Vagina (tissue), 2 donors: ENCODE measurements at regions not wholly inside any gene's neighbourhood (a gene's known extent, or its start where the extent isn't known, plus 50 kb on each side); places are given as distances from the start of the nearest gene placed in this dataset.

Experiments used
- POLR2A ChIP-seq, 2 donors: fragments of 450-650 bp; IDR thresholded peaks; one replicate each; pipeline ENCODE4 v1.6.1; 2017; ENCODE audit warnings: antibody characterized with exemption in 2 of 2, mild to moderate bottlenecking in 2 of 2, moderate library complexity in 2 of 2
- POLR2AphosphoS5 ChIP-seq, 2 donors: sonication (generic); formaldehyde crosslinking; IDR thresholded peaks; one replicate each; pipeline ENCODE4 v1.9.0; 2017; ENCODE audit warnings: antibody characterized with exemption in 2 of 2, mild to moderate bottlenecking in 2 of 2, low read depth in 1 of 2; ENCODE audit not compliant: insufficient read depth in 1 of 2
- TF ChIP-seq, protein P1 (sequence below), 3 experiments: fragments of 450-650 bp in 2 of 3; fragments of 200-600 bp in 1 of 3; sonication (generic) in 1 of 3; IDR thresholded peaks; one replicate each; pipeline ENCODE4 v1.5.1; 2017 to 2019; ENCODE audit warnings: antibody characterized with exemption in 3 of 3, mild to moderate bottlenecking in 2 of 3, moderate library complexity in 2 of 3

- TF ChIP-seq, protein P1, sequence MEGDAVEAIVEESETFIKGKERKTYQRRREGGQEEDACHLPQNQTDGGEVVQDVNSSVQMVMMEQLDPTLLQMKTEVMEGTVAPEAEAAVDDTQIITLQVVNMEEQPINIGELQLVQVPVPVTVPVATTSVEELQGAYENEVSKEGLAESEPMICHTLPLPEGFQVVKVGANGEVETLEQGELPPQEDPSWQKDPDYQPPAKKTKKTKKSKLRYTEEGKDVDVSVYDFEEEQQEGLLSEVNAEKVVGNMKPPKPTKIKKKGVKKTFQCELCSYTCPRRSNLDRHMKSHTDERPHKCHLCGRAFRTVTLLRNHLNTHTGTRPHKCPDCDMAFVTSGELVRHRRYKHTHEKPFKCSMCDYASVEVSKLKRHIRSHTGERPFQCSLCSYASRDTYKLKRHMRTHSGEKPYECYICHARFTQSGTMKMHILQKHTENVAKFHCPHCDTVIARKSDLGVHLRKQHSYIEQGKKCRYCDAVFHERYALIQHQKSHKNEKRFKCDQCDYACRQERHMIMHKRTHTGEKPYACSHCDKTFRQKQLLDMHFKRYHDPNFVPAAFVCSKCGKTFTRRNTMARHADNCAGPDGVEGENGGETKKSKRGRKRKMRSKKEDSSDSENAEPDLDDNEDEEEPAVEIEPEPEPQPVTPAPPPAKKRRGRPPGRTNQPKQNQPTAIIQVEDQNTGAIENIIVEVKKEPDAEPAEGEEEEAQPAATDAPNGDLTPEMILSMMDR (IDR thresholded peaks at IDR 0.05), result no peak
- TF ChIP-seq POLR2AphosphoS5 (IDR thresholded peaks at IDR 0.05; ENCODE audit: insufficient read depth in 1 of 2, low read depth in 1 of 2), result no peak
- no peak for TF ChIP-seq POLR2A (IDR thresholded peaks at IDR 0.05)
These were observed 1396.7 kb downstream of the BRD1 start for GRCh38 chr22:48431014-48431413.
